PC-9 (cell line): ENCODE measurements at regions not wholly inside any gene's neighbourhood (a gene's known extent, or its start where the extent isn't known, plus 50 kb on each side); places are given as distances from the start of the nearest gene placed in this dataset.

ENCODE experiments used
- BruUV-seq: library from RNA; stranded (reverse); fragments of 400-500 nt; replicated peaks from 2 replicates; lab custom pipeline; 2021; lab: Mats Ljungman, UMichigan
- CTCF ChIA-PET: fragments of 300-600 bp; sonication (Branson Sonifier 250); formaldehyde crosslinking; loops from one replicate; lab custom pipeline; 2022; ENCODE audit warnings: antibody characterized with exemption; lab: Charles Lee
- POLR2A ChIA-PET: fragments of 300-600 bp; sonication (Branson Sonifier 250); formaldehyde crosslinking; loops from one replicate; lab custom pipeline; 2022; ENCODE audit warnings: antibody characterized with exemption; ENCODE audit not compliant: unreplicated experiment; lab: Charles Lee
- DNase-seq, 2 experiments: peaks; one replicate each; pipeline versions ENCODE4 v3.0.0 to v3.0.0-alpha.2; 2015 to 2022; ENCODE audit warnings: mixed read lengths in 1 of 2
- H2AFZ ChIP-seq: fragments of 200-600 bp; sonication (generic); 2 replicates; pipeline ENCODE4 v1.8.1; 2017; ENCODE audit warnings: antibody characterized with exemption
- H3F3A ChIP-seq: fragments of 200-600 bp; sonication (generic); 2 replicates; pipeline ENCODE4 v1.8.1; 2017; ENCODE audit warnings: antibody characterized with exemption, mild to moderate bottlenecking, low read depth; ENCODE audit not compliant: insufficient read depth
- H3K27ac ChIP-seq: fragments of 200-600 bp; sonication (generic); 2 replicates; pipeline ENCODE4 v1.6.1; 2016; ENCODE audit warnings: mixed run types
- H3K27me3 ChIP-seq: fragments of 200-600 bp; sonication (generic); 2 replicates; pipeline ENCODE4 v1.6.1; 2016; ENCODE audit warnings: low read depth, mixed run types; ENCODE audit not compliant: insufficient read depth
- H3K36me3 ChIP-seq: fragments of 200-600 bp; sonication (generic); 2 replicates; pipeline ENCODE4 v1.6.1; 2016; ENCODE audit warnings: low read depth, mixed run types
- H3K4me1 ChIP-seq: fragments of 200-600 bp; sonication (generic); replicated peaks from 2 replicates; pipeline ENCODE4 v1.6.1; 2016; ENCODE audit warnings: mixed run types; ENCODE audit not compliant: insufficient read depth
- H3K4me2 ChIP-seq: fragments of 200-600 bp; sonication (generic); 2 replicates; pipeline ENCODE4 v1.6.1; 2017; ENCODE audit warnings: mixed run types
- H3K4me3 ChIP-seq: fragments of 200-600 bp; sonication (generic); 2 replicates; pipeline ENCODE4 v1.6.1; 2016; ENCODE audit warnings: mixed run types
- H3K79me2 ChIP-seq: fragments of 200-600 bp; sonication (generic); 2 replicates; pipeline ENCODE4 v1.6.1; 2017; ENCODE audit warnings: low read depth, mixed run types
- H3K9me2 ChIP-seq: fragments of 200-600 bp; sonication (generic); 2 replicates; pipeline ENCODE4 v1.8.1; 2017; ENCODE audit warnings: mild to moderate bottlenecking; ENCODE audit not compliant: insufficient read depth
- H3K9me3 ChIP-seq: fragments of 200-600 bp; sonication (generic); 2 replicates; pipeline ENCODE4 v1.8.1; 2016; ENCODE audit warnings: low read depth; ENCODE audit not compliant: insufficient read depth
- H4K20me1 ChIP-seq: fragments of 200-600 bp; sonication (generic); 2 replicates; pipeline ENCODE4 v1.8.1; 2017; ENCODE audit not compliant: insufficient read depth
- EZH2 ChIP-seq: fragments of 200-600 bp; sonication (generic); IDR thresholded peaks from 2 replicates; pipeline ENCODE4 v1.8.0; 2017; ENCODE audit warnings: antibody characterized with exemption, low read depth
- intact Hi-C: fragments of 100-400 bp; cut with micrococcal nuclease; formaldehyde crosslinking; loops from one replicate; pipeline ENCODE4 v1.10.0; 2022; ENCODE audit not compliant: unreplicated experiment
- TF ChIP-seq, protein P1 (sequence below): fragments of 200-600 bp; sonication (generic); conservative IDR thresholded peaks from 2 replicates; pipeline ENCODE4 v1.6.1; 2017; ENCODE audit warnings: mixed run types, antibody characterized with exemption, mild to moderate bottlenecking, moderate library complexity

DNA sequence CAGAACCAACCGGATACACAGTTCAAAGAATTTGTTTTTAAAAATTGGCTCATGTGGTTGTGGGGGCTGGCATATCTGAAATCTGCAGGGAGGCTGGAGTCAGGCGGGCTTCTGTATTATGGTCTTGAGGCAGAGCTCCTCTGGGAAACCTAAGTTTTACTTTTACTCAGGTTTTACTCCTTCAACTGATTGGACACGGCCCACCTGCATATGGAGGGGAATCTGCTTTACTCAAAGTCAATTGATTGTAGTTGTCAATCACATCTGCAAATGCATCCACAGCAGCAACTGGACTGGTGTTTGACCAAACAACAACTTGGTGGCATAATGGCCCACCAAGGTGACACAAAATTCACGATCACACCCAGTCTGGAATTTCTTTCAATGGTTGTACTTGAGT, 103.4 kb downstream of the ERMARD start:
- H3F3A ChIP-seq: no peaks in the 10 kb centered on the region
- H3K27ac ChIP-seq: no peak overlapping the region
- ChIA-PET CTCF (no interaction called here), POLR2A (no interaction called here)
- H3K4me2 ChIP-seq: no peak overlapping the region
- DNase-seq: no peak
- TF ChIP-seq, protein P1, sequence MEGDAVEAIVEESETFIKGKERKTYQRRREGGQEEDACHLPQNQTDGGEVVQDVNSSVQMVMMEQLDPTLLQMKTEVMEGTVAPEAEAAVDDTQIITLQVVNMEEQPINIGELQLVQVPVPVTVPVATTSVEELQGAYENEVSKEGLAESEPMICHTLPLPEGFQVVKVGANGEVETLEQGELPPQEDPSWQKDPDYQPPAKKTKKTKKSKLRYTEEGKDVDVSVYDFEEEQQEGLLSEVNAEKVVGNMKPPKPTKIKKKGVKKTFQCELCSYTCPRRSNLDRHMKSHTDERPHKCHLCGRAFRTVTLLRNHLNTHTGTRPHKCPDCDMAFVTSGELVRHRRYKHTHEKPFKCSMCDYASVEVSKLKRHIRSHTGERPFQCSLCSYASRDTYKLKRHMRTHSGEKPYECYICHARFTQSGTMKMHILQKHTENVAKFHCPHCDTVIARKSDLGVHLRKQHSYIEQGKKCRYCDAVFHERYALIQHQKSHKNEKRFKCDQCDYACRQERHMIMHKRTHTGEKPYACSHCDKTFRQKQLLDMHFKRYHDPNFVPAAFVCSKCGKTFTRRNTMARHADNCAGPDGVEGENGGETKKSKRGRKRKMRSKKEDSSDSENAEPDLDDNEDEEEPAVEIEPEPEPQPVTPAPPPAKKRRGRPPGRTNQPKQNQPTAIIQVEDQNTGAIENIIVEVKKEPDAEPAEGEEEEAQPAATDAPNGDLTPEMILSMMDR: no peak
- TF ChIP-seq EZH2: no peak
- no TSS peak for BruUV-seq
- H3K9me3 ChIP-seq: no peaks in the 10 kb centered on the region
- no peaks in the 10 kb centered on the region for H3K4me1 ChIP-seq
- no peak overlapping the region for H3K4me3 ChIP-seq
- intact Hi-C loops: no loop called here
- H4K20me1 ChIP-seq: no peaks in the 10 kb centered on the region
- H3K9me2 ChIP-seq: no peaks in the 10 kb centered on the region
- no peaks in the 10 kb centered on the region for H3K36me3 ChIP-seq
- H2AFZ ChIP-seq: no peak overlapping the region
- H3K27me3 ChIP-seq: peaks cover 90% of the 10 kb centered on the region
- H3K79me2 ChIP-seq: no peaks in the 10 kb centered on the region

DNA sequence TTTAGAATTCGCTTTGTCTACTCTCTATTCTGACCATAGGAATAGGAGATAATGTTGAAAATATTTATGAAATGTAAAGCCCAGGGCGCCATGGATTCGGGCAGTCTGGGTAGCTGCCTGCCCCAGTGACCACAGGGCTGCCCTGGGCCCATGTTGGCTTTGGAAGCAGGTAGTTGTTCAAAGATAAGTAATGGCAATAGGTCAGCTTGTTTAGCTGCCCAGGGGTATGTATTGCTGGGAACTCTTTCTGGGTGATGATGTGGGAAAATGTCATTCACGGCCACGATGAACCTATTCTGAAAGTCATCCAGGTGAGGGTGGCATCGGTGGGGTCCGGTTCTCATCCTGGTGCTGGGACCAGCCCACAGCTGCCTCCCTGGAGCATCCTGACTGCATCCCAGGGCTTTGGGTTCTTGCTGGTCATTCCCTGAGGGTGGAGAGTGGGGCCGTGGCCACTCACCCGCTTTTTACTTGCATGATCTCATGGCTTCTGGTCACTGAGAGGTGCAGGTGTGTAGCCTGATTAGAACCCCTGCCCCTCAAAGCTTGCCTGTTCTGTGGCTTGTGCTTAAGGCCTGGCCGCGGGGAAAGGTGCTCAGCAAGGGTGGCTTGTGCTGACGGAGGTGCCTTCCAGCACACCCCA, 102.8 kb downstream of the ERMARD start:
- Histone ChIP-seq H3K27me3 (peaks cover 90% of the 10 kb centered on the region), H3K36me3 (no peaks in the 10 kb centered on the region), H3K27ac (no peak overlapping the region), H3K79me2 (no peaks in the 10 kb centered on the region), H3K4me3 (no peak overlapping the region), H3K4me2 (no peak overlapping the region), H2AFZ (no peak overlapping the region), H3K9me3 (no peaks in the 10 kb centered on the region), H3F3A (no peaks in the 10 kb centered on the region), H3K9me2 (no peaks in the 10 kb centered on the region), H4K20me1 (no peaks in the 10 kb centered on the region), H3K4me1 (no peaks in the 10 kb centered on the region)
- CTCF ChIA-PET: no interaction called here
- DNase-seq: no peak
- no peak for TF ChIP-seq EZH2
- TF ChIP-seq, protein P1: no peak
- POLR2A ChIA-PET: no interaction called here
- intact Hi-C loops: no loop called here
- no TSS peak for BruUV-seq

- no peaks in the 10 kb centered on the region for H3K4me1 ChIP-seq
- CTCF ChIA-PET: no interaction called here
- H3K9me2 ChIP-seq: no peaks in the 10 kb centered on the region
- H2AFZ ChIP-seq: no peak overlapping the region
- TF ChIP-seq, protein P1: no peak
- TF ChIP-seq EZH2: no peak
- H3K79me2 ChIP-seq: no peaks in the 10 kb centered on the region
- H3K4me2 ChIP-seq: no peak overlapping the region
- no peaks in the 10 kb centered on the region for H4K20me1 ChIP-seq
- no TSS peak for BruUV-seq
- POLR2A ChIA-PET: no interaction called here
- no peaks in the 10 kb centered on the region for H3K36me3 ChIP-seq
- no peaks in the 10 kb centered on the region for H3K9me3 ChIP-seq
- H3K27ac ChIP-seq: no peak overlapping the region
- intact Hi-C loops: no loop called here
- no peaks in the 10 kb centered on the region for H3F3A ChIP-seq
- no peak for DNase-seq
- H3K27me3 ChIP-seq: peaks cover 90% of the 10 kb centered on the region
- H3K4me3 ChIP-seq: no peak overlapping the region
Observed at GRCh38 chr6:169853196-169854082, 102.0 kb downstream of the ERMARD start.
